Endothelial cell of umbilical vein (primary cell): ENCODE measurements at regions not wholly inside any gene's neighbourhood (a gene's known extent, or its start where the extent isn't known, plus 50 kb on each side); places are given as distances from the start of the nearest gene placed in this dataset.

Experiments used
- BruUV-seq: library from RNA; stranded (reverse); fragments of 400-500 nt; replicated peaks from 2 replicates; lab custom pipeline; 2021; lab: Mats Ljungman, UMichigan
- CTCF ChIA-PET: fragments of 300-600, 350-600 bp; sonication (Branson Sonifier 250); formaldehyde crosslinking; loops from one replicate; lab custom pipeline; 2021; ENCODE audit warnings: antibody characterized with exemption, inconsistent platforms; lab: Charles Lee
- POLR2A ChIA-PET: fragments of 300-600, 350-600 bp; sonication (Branson Sonifier 250); formaldehyde crosslinking; loops from one replicate; lab custom pipeline; 2021; ENCODE audit warnings: antibody characterized with exemption, inconsistent platforms; lab: Charles Lee
- DNase-seq: peaks from one replicate; pipeline ENCODE4 v3.0.0-alpha.2; 2011; ENCODE audit warnings: low read depth, low spot score
- FAIRE-seq: peaks from 2 replicates; lab custom pipeline; 2011; peaks lifted over from hg19 to GRCh38; lab: Jason Lieb, UNC
- H2AFZ ChIP-seq: 2 replicates; pipeline ENCODE4 v1.6.0; 2012; ENCODE audit warnings: low read depth, low read length, control low read depth, inconsistent platforms
- H3K27ac ChIP-seq: 2 replicates; pipeline ENCODE4 v1.5.1; 2011; ENCODE audit warnings: low read depth, mild to moderate bottlenecking, control low read depth, low read length, moderate library complexity; ENCODE audit not compliant: insufficient read depth
- H3K27me3 ChIP-seq, 2 experiments: 2 replicates each; pipeline versions ENCODE4 v1.6.0 to v1.6.1; 2011; ENCODE audit warnings: low read length in 2 of 2, mixed read lengths in 1 of 2; ENCODE audit not compliant: control insufficient read depth in 2 of 2, insufficient read depth in 2 of 2
- H3K36me3 ChIP-seq, 2 experiments: 2 replicates in 1 of 2; 3 replicates in 1 of 2; pipeline ENCODE4 v1.5.1; 2011; ENCODE audit warnings: low read length in 2 of 2, mild to moderate bottlenecking in 1 of 2, moderate library complexity in 1 of 2; ENCODE audit not compliant: control insufficient read depth in 2 of 2, insufficient read depth in 2 of 2; ENCODE audit errors: extremely low read depth in 1 of 2
- H3K4me1 ChIP-seq: 3 replicates; pipeline ENCODE4 v1.5.1; 2011; ENCODE audit warnings: mild to moderate bottlenecking, low read length; ENCODE audit not compliant: control insufficient read depth, insufficient read depth; ENCODE audit errors: extremely low read depth
- H3K4me2 ChIP-seq: 2 replicates; pipeline ENCODE4 v1.6.1; 2011; ENCODE audit warnings: low read length, control low read depth, mixed read lengths; ENCODE audit not compliant: insufficient read depth
- H3K4me3 ChIP-seq, 3 experiments: fragments of 200-600 bp in 1 of 3; sonication (generic), shearing (Covaris generic) in 1 of 3; replicated peaks in 1 of 3; 2 replicates each; pipeline ENCODE4 v1.5.1; 2011 to 2016; ENCODE audit warnings: control low read depth in 3 of 3, low read length in 3 of 3, mild to moderate bottlenecking in 2 of 3, inconsistent platforms in 1 of 3, low read depth in 1 of 3, moderate library complexity in 1 of 3; ENCODE audit not compliant: insufficient read depth in 1 of 3
- H3K79me2 ChIP-seq: 2 replicates; pipeline ENCODE4 v1.6.0; 2012; ENCODE audit warnings: low read length, inconsistent platforms; ENCODE audit not compliant: control insufficient read depth, insufficient read depth
- H3K9ac ChIP-seq: replicated peaks from 2 replicates; pipeline ENCODE3; 2011; ENCODE audit warnings: low read length, control low read depth; ENCODE audit not compliant: insufficient read depth; ENCODE audit errors: extremely low read depth
- H3K9me1 ChIP-seq: replicated peaks from 3 replicates; pipeline ENCODE4 v1.6.0; 2011; ENCODE audit warnings: mild to moderate bottlenecking, low read length; ENCODE audit not compliant: control insufficient read depth, insufficient read depth; ENCODE audit errors: extremely low read depth
- H3K9me3 ChIP-seq: replicated peaks from 2 replicates; pipeline ENCODE4 v1.5.1; 2012; ENCODE audit warnings: low read length, inconsistent platforms; ENCODE audit not compliant: control insufficient read depth, insufficient read depth
- H4K20me1 ChIP-seq: replicated peaks from 2 replicates; pipeline ENCODE3; 2011; ENCODE audit warnings: mild to moderate bottlenecking, low read length; ENCODE audit not compliant: control insufficient read depth, insufficient read depth; ENCODE audit errors: extremely low read depth
- EZH2 ChIP-seq: IDR thresholded peaks from 2 replicates; pipeline ENCODE4 v1.6.1; 2012; ENCODE audit warnings: borderline replicate concordance, low read depth, mild to moderate bottlenecking, moderate library complexity, low read length, inconsistent platforms; ENCODE audit not compliant: severe bottlenecking
- FOS ChIP-seq: IDR thresholded peaks from 2 replicates; pipeline ENCODE4 v1.6.1; 2011; ENCODE audit warnings: mild to moderate bottlenecking, low read length, moderate library complexity, borderline replicate concordance; ENCODE audit not compliant: insufficient read depth
- GATA2 ChIP-seq: IDR thresholded peaks from 2 replicates; pipeline ENCODE4 v1.7.0; 2011; ENCODE audit warnings: low read depth, mild to moderate bottlenecking, moderate library complexity, mixed read lengths, low read length; ENCODE audit not compliant: insufficient read length, insufficient read depth
- JUN ChIP-seq: IDR thresholded peaks from 2 replicates; pipeline ENCODE4 v1.6.1; 2011; ENCODE audit warnings: borderline replicate concordance, low read depth; ENCODE audit not compliant: insufficient read length, insufficient read depth
- MYC ChIP-seq: IDR thresholded peaks from one replicate; pipeline ENCODE4 v1.6.1; 2011; ENCODE audit warnings: mild to moderate bottlenecking, low read depth, low read length
- POLR2A ChIP-seq: IDR thresholded peaks from 2 replicates; pipeline ENCODE4 v1.6.1; 2012; ENCODE audit warnings: low read depth, mild to moderate bottlenecking, control low read depth, low read length
- POLR2AphosphoS5 ChIP-seq: IDR thresholded peaks from 2 replicates; pipeline ENCODE4 v1.6.1; 2012; ENCODE audit warnings: low read depth, mild to moderate bottlenecking, control low read depth, low read length, moderate library complexity; ENCODE audit not compliant: insufficient read depth
- dilution Hi-C: fragments of 300-500 bp; cut with MboI; formaldehyde crosslinking; loops from one replicate; pipeline ENCODE4 v1.15.0; 2019; ENCODE audit warnings: low sequenced_read_pairs; ENCODE audit not compliant: extremely low pct_ligation_motif_present
- intact Hi-C: fragments of 100-400 bp; cut with micrococcal nuclease; formaldehyde crosslinking; loops from one replicate; pipeline ENCODE4 v1.10.0; 2022
- TF ChIP-seq, protein P1 (sequence below), 2 donors: IDR thresholded peaks; 1 replicate in 1 of 2; 2 replicates in 1 of 2; pipeline ENCODE4 v1.5.1; 2011; ENCODE audit warnings: low read length in 2 of 2, mild to moderate bottlenecking in 2 of 2, moderate library complexity in 2 of 2, control low read depth in 1 of 2, inconsistent platforms in 1 of 2, low read depth in 1 of 2; ENCODE audit not compliant: insufficient read depth in 1 of 2; ENCODE audit errors: extremely low read depth in 1 of 2
- TF ChIP-seq, protein P2 (sequence below): IDR thresholded peaks from 2 replicates; pipeline ENCODE4 v1.6.1; 2011; ENCODE audit not compliant: insufficient read depth, insufficient read length

DNA sequence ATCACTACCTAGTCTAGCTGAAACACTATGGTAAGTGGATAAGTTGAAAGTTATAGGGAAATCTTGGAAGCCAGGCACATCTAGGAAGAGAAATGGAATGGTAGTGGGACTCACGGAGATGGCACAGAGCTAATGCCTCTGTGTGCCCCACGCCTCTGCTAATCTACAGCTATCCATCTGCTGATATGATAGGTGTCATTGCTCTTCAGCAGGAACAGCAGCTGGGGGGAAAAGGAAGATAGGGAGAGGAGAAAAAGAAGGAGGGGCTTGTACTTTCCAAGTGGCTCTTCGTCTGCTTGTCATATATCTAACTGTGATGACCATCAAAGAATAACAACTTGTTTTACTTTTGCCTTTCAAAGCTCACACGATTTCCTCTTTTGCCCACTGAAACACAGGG is 1199.1 kb upstream of the SORCS1 start:
- dilution Hi-C loops: no loop called here

More for the DNA sequence above, 1199.1 kb upstream of the SORCS1 start:
- Histone ChIP-seq H4K20me1 (no peaks in the 10 kb centered on the region), H2AFZ (no peak overlapping the region), H3K79me2 (no peaks in the 10 kb centered on the region), H3K27ac (no peak overlapping the region), H3K4me2 (no peak overlapping the region), H3K4me1 (no peaks in the 10 kb centered on the region), H3K4me3 (no peak overlapping the region), H3K9ac (no peak overlapping the region), H3K9me3 (peaks cover 2% of the 10 kb centered on the region), H3K36me3 (no peaks in the 10 kb centered on the region), H3K9me1 (no peaks in the 10 kb centered on the region), H3K27me3 (no peaks in the 10 kb centered on the region)
- ChIA-PET POLR2A (no interaction called here), CTCF (no interaction called here)
- intact Hi-C loops: no loop called here
- no TSS peak for BruUV-seq
- FAIRE-seq (no peak), DNase-seq (no peak)
- TF ChIP-seq MYC (no peak), EZH2 (no peak), POLR2A (no peak), POLR2AphosphoS5 (no peak), GATA2 (no peak), JUN (no peak), FOS (no peak)
- TF ChIP-seq, protein P1, sequence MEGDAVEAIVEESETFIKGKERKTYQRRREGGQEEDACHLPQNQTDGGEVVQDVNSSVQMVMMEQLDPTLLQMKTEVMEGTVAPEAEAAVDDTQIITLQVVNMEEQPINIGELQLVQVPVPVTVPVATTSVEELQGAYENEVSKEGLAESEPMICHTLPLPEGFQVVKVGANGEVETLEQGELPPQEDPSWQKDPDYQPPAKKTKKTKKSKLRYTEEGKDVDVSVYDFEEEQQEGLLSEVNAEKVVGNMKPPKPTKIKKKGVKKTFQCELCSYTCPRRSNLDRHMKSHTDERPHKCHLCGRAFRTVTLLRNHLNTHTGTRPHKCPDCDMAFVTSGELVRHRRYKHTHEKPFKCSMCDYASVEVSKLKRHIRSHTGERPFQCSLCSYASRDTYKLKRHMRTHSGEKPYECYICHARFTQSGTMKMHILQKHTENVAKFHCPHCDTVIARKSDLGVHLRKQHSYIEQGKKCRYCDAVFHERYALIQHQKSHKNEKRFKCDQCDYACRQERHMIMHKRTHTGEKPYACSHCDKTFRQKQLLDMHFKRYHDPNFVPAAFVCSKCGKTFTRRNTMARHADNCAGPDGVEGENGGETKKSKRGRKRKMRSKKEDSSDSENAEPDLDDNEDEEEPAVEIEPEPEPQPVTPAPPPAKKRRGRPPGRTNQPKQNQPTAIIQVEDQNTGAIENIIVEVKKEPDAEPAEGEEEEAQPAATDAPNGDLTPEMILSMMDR (IDR thresholded peaks at IDR 0.05; ENCODE audit: extremely low read depth in 1 of 2, insufficient read depth in 1 of 2, low read depth in 1 of 2, low read length in 2 of 2): no peak
- TF ChIP-seq, protein P2, sequence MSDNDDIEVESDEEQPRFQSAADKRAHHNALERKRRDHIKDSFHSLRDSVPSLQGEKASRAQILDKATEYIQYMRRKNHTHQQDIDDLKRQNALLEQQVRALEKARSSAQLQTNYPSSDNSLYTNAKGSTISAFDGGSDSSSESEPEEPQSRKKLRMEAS: no peak
